Activated naive CD4-positive, alpha-beta T cell treated with anti-CD3 and anti-CD28 coated beads, Interleukin-2, amount 50 U/mL, for 16 hours (primary cell): ENCODE measurements at regions not wholly inside any gene's neighbourhood (a gene's known extent, or its start where the extent isn't known, plus 50 kb on each side); places are given as distances from the start of the nearest gene placed in this dataset.
A peak's percentile ranks its signal among the peaks of the same experiment; 100 is the strongest.
"Not testable (repeated sequence)": the region's sequence is repeated elsewhere in the genome, so short reads cannot be mapped to it uniquely, and the experiment has no call there.

ENCODE experiments used
- DNase-seq: peaks from one replicate; pipeline ENCODE4 v3.0.0-alpha.2; 2020

DNA sequence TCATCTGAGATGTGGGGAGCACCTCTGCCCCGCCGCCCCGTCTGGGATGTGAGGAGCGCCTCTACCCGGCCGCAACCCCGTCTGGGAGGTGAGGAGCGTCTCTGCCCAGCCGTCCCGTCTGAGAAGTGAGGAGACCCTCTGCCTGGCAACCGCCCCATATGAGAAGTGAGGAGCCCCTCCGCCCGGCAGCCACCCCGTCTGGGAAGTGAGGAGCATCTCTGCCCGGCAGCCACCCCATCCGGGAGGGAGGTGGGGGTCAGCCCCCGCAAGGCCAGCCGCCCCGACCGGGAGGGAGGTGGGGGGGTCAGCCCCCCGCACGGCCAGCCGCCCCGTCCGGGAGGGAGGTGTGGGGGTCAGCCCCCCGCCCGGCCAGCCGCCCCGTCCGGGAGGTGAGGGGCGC lies 89.9 kb downstream of the PHLDA1 start:
- not testable (repeated sequence) for DNase-seq

GRCh38 chr12:75939016-75939642 lies 92.4 kb downstream of the PHLDA1 start:
- no peak for DNase-seq

GRCh38 chr12:75938189-75938588 lies 93.4 kb downstream of the PHLDA1 start:
- DNase-seq = no peak

- DNase-seq = no peak
These were observed 94.1 kb downstream of the PHLDA1 start for GRCh38 chr12:75937486-75937885.

DNA sequence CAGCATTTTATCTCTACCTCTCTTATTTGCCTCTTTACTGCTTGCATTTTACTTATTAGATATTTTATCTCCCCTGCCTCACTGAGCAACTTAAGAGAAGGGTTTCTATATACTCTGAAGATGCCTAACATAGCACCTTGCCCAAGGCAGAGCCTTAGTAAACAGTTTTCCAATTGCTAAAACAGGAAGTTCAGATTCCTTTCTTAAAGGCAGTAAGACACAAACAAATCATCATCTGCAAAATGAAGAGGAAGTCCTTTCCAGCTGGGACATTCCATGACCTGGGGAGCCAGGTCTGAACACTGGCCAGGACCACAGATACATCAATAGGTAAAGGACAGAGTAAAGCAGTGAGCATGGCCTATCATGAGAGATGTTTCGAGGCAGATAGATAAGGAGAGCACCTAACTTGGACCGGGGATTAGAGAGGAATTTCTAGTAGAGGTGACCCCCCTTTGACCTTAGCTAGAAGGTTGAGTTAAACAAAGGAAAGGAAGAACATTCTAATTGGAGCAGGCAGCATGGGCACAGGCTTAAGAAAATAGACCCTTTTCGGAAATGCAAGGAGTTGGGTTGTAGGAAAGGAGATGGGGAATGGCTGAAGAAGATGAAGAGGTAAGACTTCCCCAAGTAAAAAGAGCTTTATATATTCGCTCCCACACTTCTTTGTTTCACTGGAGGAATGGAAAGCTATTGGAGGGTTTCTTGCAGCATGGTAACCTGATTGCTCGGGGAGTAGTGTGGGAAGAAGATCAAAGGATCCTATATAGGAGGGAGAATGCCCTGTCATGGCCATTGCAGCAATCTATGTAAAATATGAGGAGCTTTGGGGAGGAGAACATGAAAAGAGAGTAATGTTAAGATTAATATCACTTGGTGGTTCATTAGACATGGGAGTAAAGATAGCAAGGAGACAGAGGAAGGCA lies 94.8 kb downstream of the PHLDA1 start:
- no peak for DNase-seq

- DNase-seq = no peak
These were observed 95.9 kb downstream of the PHLDA1 start for GRCh38 chr12:75935539-75936242.

- DNase-seq = no peak
These were observed 98.5 kb downstream of the PHLDA1 start for GRCh38 chr12:75933101-75933500.

- DNase-seq = no peak
These were observed 99.3 kb downstream of the PHLDA1 start for GRCh38 chr12:75932241-75932640.

DNA sequence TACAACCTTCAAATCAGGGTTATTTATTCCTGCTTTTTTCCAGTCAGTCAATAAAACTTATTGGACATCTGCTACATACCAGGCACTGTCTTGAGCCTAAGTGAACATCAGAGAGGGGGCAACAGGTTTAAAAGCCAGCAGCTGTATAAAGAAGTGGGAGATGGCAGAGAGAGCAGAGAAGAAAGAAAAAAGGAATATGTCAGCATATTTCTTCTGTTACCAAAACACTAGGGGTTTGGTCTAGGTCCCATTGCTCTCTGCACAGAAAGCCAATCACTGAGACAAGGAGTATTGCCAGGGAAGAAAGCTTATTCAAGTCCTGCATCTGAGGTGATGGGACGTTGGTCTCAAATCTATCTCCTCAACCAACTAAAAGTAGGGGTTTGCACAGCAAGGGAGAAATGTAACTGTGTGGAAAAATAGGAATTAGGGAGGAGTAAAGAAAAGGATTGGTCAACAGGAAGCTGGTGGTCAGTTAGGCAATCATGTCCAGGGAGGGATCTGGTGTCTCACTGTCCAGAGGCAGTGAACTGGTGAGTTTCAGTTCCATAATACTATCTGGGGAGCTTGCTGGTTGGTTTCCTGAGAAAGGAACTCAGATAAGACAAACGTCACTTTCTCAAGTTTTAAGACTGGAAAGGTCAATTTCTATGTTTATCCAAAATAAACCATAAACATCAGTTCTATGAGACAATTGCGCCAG lies 107.5 kb downstream of the PHLDA1 start:
- no peak for DNase-seq

- no peak for DNase-seq
These were observed 108.5 kb downstream of the PHLDA1 start for GRCh38 chr12:75922944-75923642.

DNA sequence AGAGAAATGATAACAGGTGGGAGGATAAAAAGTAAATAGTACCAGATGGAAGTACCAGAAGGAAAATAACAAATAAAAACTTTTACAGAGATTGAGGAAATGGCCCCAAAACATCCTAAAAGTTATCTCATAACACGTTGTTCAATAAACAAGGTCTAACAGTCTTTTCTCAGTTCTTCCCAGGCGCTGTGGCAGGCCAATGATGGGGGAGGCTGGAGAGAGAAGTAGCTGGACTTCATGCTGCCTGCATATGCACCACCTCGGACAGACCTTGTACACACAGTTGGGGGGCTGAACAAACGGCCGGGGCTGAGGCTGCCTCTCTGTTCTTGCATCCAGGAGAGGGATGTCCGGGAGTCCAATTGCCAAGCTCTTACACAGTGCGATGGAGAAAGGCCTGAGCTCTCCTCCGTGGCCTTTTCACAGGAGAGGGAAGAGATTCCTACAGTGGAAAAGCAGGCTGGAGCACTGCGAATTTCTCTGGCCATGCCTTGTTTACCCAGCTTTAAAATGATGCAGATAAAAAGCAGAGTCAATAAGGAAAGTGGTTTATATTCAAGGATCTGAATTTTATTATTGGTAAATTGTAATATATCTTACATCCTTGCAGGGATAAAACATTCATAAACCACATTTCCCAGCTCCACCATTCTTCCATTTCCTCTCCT lies 109.8 kb downstream of the PHLDA1 start:
- DNase-seq = no peak

DNA sequence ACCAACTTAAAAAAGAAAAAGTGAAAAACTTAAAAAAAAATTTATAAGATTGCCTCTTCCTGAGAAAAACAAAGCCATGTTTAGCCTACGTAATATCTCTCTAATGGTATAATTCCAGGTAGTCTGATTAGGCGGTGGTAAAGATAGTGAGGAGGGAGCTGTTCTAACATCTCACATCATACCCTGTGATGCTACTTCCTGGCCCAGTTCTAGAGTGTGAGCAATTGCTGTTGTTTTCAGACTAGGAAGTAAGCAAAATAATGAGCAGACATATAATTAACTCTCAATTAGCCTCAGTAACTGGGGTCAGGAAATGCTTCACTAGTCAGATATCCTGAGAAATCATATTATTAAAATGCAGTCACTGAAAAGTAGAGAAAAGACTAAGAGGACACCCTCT lies 113.9 kb downstream of the PHLDA1 start:
- no peak for DNase-seq

DNA sequence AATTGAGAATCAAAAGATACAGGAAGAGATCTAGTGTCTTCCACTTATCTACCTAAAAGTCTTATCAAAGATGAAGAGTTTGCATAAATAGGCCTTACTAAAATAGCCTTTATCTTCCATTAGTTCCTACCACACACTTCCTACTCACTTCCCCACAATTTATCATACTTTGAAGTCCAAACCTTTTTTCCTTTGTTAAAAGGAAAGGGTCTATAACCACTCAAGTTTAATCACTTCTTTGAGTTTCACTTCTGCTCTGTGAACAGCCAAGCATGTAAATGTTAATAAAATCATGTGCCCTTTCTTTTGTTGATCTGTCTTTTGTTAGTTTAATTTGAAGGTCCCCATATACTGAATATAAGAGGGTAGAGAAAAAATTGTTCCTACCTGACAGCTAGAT lies 114.5 kb downstream of the PHLDA1 start:
- no peak for DNase-seq

GRCh38 chr12:75913502-75914351 lies 117.8 kb downstream of the PHLDA1 start:
- peak; percentile 51 for DNase-seq

DNA sequence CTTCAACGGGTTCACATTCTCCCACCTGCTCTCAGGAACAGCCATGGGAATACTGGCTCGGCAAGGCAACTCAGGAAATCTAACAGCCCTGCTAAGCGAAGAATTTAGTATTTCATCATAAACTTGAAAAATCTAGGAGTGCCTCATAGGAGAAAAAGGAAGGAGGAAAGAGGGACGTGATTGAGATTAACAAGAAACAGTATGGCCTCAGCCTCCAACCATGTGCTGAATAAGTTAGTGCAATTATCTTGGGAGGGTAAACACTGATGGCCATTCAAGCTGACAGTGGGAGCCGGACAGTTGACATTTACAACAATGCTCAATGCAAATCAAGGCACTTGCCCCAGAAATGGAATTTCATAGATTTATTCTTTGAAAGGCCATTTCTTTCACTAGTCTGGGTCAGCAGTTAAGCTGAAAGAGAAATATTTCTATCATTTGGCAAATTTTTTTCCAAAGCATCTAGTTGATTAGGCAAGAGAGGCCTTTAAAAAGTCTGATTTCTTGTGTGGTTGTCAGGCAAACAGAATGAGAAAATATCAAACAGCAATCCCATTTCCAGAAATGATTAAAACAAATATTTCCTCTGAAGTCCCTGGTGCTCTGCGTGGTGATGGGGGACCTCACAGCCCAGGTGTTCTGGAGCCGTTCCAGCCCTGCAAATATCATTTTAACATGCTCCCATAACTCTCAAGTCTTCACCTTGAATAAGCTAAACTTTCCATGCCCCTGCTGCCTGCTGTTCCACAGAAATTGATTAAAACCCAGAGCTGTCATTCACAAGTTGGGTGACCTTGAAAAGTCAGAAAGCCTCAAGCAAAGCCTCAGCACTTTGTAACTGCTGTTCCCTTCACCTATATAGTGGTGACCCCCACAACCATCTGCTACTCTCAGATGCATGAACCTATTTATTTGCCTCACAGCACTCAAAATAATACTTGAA lies 121.6 kb downstream of the PHLDA1 start:
- DNase-seq = no peak

DNA sequence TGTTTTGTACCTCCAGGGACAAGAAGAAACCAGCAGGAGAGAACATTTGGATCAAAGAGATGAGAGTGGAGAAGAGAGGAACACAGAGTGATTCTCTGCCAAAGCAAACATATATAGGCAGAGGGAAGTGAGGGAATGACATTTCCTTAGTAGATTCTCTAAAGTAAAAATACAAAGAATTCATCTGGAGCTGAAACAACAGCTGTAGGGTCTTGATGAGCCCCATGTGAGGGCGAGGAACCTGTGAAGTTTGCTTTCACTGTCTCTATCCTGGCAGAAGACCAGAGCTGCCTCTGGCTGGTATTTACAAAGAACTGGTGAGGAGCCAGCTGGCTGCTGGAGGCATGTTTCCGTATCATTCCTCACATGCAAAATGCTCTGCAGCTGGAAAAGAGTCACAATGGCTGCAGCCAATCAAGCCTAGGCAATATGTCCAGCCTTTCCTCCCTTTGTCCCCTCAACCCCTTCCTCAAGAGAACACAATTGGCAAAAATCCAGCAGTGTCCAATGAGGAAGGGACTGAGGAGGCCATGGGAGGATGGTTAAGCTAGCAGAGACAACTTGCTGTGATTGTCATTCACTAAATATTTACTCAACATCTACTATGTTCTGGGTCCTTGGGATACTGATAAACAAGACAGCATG lies 122.5 kb downstream of the PHLDA1 start:
- no peak for DNase-seq

DNA sequence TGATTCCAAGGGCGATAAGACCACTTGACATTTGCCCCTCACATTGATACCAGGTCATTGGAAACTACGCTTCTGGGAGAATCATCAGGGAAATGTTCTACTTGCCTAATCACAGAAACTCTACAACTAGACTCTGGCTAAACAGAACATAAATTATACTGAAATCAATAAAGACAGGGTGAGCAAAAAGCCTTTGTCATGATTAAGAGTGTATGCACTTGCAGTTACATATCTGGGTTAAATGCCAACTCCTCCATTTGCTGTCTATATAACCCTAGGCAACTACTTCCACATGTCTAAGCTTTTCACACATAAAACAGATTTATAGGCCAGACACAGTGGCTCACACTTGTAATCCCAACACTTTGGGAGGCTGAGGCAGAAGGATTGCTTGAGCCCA lies 125.7 kb downstream of the PHLDA1 start:
- no peak for DNase-seq

DNA sequence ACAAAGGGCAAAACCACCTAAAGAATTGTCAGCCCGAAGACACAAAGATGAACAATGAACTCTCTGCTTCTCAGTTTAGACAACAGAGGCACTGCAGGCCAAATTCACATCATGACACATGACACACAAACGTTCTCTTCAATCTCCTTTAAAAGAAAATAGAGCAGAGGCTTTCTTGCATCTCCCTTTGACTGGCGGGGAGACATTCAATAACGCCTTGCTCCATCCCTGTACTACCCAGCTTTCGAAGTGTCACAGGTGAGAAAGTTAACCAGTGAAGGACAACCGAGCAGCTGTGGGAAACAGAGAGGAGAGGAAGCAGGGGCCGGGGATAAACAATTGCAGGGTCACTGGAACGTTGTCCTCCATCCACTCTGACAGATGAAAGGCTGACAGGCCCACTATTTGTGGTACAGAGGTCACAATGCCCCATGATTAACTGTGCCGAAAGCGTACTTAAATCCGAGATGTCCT lies 130.8 kb downstream of the PHLDA1 start:
- no peak for DNase-seq

DNA sequence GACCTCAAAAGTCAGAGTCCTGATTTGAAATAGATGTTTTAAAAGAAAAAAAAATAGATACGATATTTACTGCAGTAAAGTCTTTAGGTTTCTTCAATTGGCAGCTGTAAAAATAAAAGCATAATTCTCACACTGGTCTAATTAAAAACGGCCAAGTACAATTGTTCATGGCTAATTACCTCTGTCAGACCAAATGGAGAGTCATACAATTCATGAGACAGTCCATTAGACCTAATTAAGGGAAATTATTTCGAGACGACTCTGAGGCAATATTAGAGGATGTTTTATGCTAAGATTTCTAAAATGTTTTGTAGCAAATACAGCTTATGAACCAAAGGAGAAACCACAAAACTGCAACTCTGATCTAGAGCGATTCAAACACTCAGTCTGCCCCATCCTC lies 131.3 kb downstream of the PHLDA1 start:
- DNase-seq = no peak
